ENCODE measurements at regions not wholly inside any gene's neighbourhood (a gene's known extent, or its start where the extent isn't known, plus 50 kb on each side); places are given as distances from the start of the nearest gene placed in this dataset.

DNA sequence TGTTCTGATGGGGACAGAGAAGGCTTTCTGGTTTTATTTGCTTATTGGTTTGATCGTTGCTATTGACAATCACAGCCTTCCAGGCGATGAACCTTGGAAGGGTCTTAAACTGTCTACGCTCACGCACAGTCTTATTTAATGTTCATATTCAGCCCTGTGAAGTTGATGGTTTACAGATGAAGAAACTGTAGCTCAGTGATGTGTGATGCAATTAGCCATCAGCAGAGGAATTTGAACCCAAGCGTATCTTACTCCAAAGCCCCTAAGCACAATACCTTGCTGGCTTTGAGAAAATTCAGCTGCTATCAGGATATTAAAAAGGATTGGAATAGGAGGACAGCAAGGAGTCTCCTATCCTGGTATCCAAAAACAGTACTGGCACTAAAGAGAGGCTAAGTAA, 77.1 kb upstream of the CALM2 start:
- Histone ChIP-seq H4K8ac (ENCODE audit: low read depth, low read length) (no peak overlapping the region), H3K14ac (ENCODE audit: low read length) (no peak overlapping the region), H3K9ac (ENCODE audit: low read length) (no peak overlapping the region), H2BK12ac (ENCODE audit: low read length) (no peak overlapping the region), H4K12ac (ENCODE audit: low read depth, low read length) (no peak overlapping the region), H3K23ac (ENCODE audit: low read length) (no peak overlapping the region), H3K79me2 (ENCODE audit: control insufficient read depth, insufficient read depth, low read length, poor library complexity) (no peaks in the 10 kb centered on the region), H4K91ac (ENCODE audit: low read depth, low read length) (no peak overlapping the region), H3K36me3 (ENCODE audit: control insufficient read depth in 1 of 2, insufficient read depth in 2 of 2, low read length in 2 of 2) (no peaks in the 10 kb centered on the region), H3K79me1 (ENCODE audit: low read length) (peaks cover 2% of the 10 kb centered on the region), H3K4ac (ENCODE audit: low read depth, low read length) (no peak overlapping the region), H3K4me1 (ENCODE audit: control insufficient read depth in 1 of 2, insufficient read depth in 2 of 2, low read length in 2 of 2) (peaks cover 17% of the 10 kb centered on the region in 2 experiments), H3K27ac (ENCODE audit: low read depth, low read length) (no peak overlapping the region), H3K4me2 (ENCODE audit: low read length) (no peak overlapping the region), H3K4me3 (ENCODE audit: low read depth, low read length) (no peak overlapping the region), H3K18ac (ENCODE audit: low read length) (no peak overlapping the region), H2BK5ac (ENCODE audit: low read depth, low read length, poor library complexity) (no peak overlapping the region), H2BK120ac (ENCODE audit: insufficient read depth, low read length, poor library complexity) (no peak overlapping the region), H3K27me3 (ENCODE audit: insufficient read depth, low read length) (no peaks in the 10 kb centered on the region), H2AFZ (ENCODE audit: insufficient read depth, low read length, poor library complexity) (no peak overlapping the region), H3K9me3 (ENCODE audit: insufficient read depth, low read depth, low read length) (no peaks in the 10 kb centered on the region), H2AK5ac (ENCODE audit: low read length) (no peak overlapping the region)
- no CpG with 5 or more reads among the region's 5 CpGs for WGBS (ENCODE audit: extremely low coverage, insufficient coverage, insufficient read length)
- no peak for DNase-seq

- H3K18ac ChIP-seq (ENCODE audit: low read length): no peak overlapping the region
- peaks cover 17% of the 10 kb centered on the region in 2 experiments for H3K4me1 ChIP-seq (ENCODE audit: control insufficient read depth in 1 of 2, insufficient read depth in 2 of 2, low read length in 2 of 2)
- no peak overlapping the region for H3K14ac ChIP-seq (ENCODE audit: low read length)
- no peak overlapping the region for H3K4me3 ChIP-seq (ENCODE audit: low read depth, low read length)
- H3K27me3 ChIP-seq (ENCODE audit: insufficient read depth, low read length): no peaks in the 10 kb centered on the region
- no peak overlapping the region for H3K4ac ChIP-seq (ENCODE audit: low read depth, low read length)
- H2AK5ac ChIP-seq (ENCODE audit: low read length): no peak overlapping the region
- H2BK120ac ChIP-seq (ENCODE audit: insufficient read depth, low read length, poor library complexity): no peak overlapping the region
- no CpG with 5 or more reads among the region's 3 CpGs for WGBS (ENCODE audit: extremely low coverage, insufficient coverage, insufficient read length)
- H3K4me2 ChIP-seq (ENCODE audit: low read length): no peak overlapping the region
- no peak overlapping the region for H2AFZ ChIP-seq (ENCODE audit: insufficient read depth, low read length, poor library complexity)
- H4K8ac ChIP-seq (ENCODE audit: low read depth, low read length): no peak overlapping the region
- peak overlapping the region; percentile 22 for H4K91ac ChIP-seq (ENCODE audit: low read depth, low read length)
- H3K9me3 ChIP-seq (ENCODE audit: insufficient read depth, low read depth, low read length): no peaks in the 10 kb centered on the region
- H3K27ac ChIP-seq (ENCODE audit: low read depth, low read length): no peak overlapping the region
- no peak overlapping the region for H2BK5ac ChIP-seq (ENCODE audit: low read depth, low read length, poor library complexity)
- H3K79me2 ChIP-seq (ENCODE audit: control insufficient read depth, insufficient read depth, low read length, poor library complexity): no peaks in the 10 kb centered on the region
- H3K9ac ChIP-seq (ENCODE audit: low read length): no peak overlapping the region
- H3K79me1 ChIP-seq (ENCODE audit: low read length): peaks cover 2% of the 10 kb centered on the region
- H3K36me3 ChIP-seq (ENCODE audit: control insufficient read depth in 1 of 2, insufficient read depth in 2 of 2, low read length in 2 of 2): no peaks in the 10 kb centered on the region
- H3K23ac ChIP-seq (ENCODE audit: low read length): no peak overlapping the region
- H4K12ac ChIP-seq (ENCODE audit: low read depth, low read length): no peak overlapping the region
- H2BK12ac ChIP-seq (ENCODE audit: low read length): no peak overlapping the region
- DNase-seq: no peak
Measured at GRCh38 chr2:47251404-47251675, 75.0 kb upstream of the CALM2 start.

DNA sequence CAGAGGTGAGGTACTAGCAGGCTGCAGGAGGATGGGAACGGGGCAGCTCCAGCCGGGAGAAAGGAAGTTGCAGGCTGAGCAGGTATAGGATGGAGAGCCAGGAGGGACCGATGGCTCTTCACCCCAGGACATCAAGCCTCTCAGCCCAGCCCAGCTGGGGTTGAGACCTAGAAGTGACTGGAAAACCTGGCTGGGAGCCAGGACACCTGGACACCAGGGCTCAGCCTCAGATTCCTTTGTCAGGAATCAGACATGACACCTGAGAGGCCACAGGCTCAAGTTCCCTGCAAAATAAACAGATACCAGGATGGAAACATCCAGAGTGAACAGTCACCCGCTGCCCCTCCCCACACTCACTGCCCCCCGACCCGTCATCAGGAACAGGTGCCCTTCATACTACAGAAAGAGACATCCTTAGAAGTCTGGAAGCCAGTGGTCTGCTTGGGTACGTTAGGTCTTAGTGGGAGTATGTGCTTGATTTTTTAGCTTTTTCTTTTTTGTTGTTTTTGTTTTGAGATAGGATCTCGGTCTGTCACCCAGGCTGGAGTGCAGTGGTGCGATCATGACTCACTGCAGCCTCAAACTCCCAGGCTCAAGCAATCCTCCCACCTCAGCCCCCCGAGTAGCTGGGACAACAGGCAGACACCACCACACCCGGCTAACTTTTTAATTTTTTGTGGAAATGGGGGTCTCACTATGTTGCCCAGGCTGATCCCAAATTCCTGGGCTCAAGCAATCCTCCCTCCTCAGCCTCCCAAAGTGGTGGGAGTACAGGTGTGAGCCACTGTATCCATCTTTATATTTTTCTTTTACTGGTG, 74.5 kb upstream of the CALM2 start:
- H3K4me2 ChIP-seq (ENCODE audit: low read length): no peak overlapping the region
- H3K14ac ChIP-seq (ENCODE audit: low read length): no peak overlapping the region
- H2AK5ac ChIP-seq (ENCODE audit: low read length): peak overlapping the region; percentile 61
- H3K79me1 ChIP-seq (ENCODE audit: low read length): peaks cover 2% of the 10 kb centered on the region
- no peaks in the 10 kb centered on the region for H3K79me2 ChIP-seq (ENCODE audit: control insufficient read depth, insufficient read depth, low read length, poor library complexity)
- H3K4me3 ChIP-seq (ENCODE audit: low read depth, low read length): no peak overlapping the region
- H2BK120ac ChIP-seq (ENCODE audit: insufficient read depth, low read length, poor library complexity): peak overlapping the region; percentile 79
- peak overlapping the region; percentile 44 for H2BK12ac ChIP-seq (ENCODE audit: low read length)
- H3K4me1 ChIP-seq (ENCODE audit: control insufficient read depth in 1 of 2, insufficient read depth in 2 of 2, low read length in 2 of 2): peaks cover 17% of the 10 kb centered on the region in 2 experiments
- no peak overlapping the region for H3K4ac ChIP-seq (ENCODE audit: low read depth, low read length)
- H4K91ac ChIP-seq (ENCODE audit: low read depth, low read length): peak overlapping the region; percentile 42
- no peak overlapping the region for H2BK5ac ChIP-seq (ENCODE audit: low read depth, low read length, poor library complexity)
- H3K27ac ChIP-seq (ENCODE audit: low read depth, low read length): peak overlapping the region; percentile 27
- H3K36me3 ChIP-seq (ENCODE audit: control insufficient read depth in 1 of 2, insufficient read depth in 2 of 2, low read length in 2 of 2): no peaks in the 10 kb centered on the region
- no peaks in the 10 kb centered on the region for H3K27me3 ChIP-seq (ENCODE audit: insufficient read depth, low read length)
- DNase-seq: peak; percentile 72 to 81
- no peak overlapping the region for H4K8ac ChIP-seq (ENCODE audit: low read depth, low read length)
- H4K12ac ChIP-seq (ENCODE audit: low read depth, low read length): no peak overlapping the region
- H2AFZ ChIP-seq (ENCODE audit: insufficient read depth, low read length, poor library complexity): no peak overlapping the region
- no peak overlapping the region for H3K18ac ChIP-seq (ENCODE audit: low read length)
- no peak overlapping the region for H3K23ac ChIP-seq (ENCODE audit: low read length)
- H3K9ac ChIP-seq (ENCODE audit: low read length): no peak overlapping the region
- no peaks in the 10 kb centered on the region for H3K9me3 ChIP-seq (ENCODE audit: insufficient read depth, low read depth, low read length)
- WGBS (ENCODE audit: extremely low coverage, insufficient coverage, insufficient read length): no CpG with 5 or more reads among the region's 11 CpGs

DNA sequence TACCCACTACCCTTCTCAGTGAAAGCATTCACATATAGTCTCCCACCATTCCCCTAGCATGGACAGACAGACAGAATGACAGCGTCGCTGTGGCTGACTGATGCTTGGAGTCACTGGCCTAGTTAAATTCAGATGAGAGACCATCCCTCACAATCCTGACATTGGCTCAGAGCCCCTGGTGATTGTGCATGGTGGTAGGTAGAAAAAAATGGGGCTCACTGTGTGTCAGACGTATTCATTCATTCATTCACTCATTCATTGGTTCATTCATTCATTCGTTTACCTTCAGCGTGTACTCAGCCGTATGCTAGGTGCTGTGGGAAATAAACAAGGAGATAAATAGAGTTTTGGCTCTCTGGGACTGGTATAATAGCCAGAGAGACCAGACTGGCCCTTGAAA, 73.6 kb upstream of the CALM2 start:
- H3K4me2 ChIP-seq (ENCODE audit: low read length): no peak overlapping the region

More for the DNA sequence above, 73.6 kb upstream of the CALM2 start:
- Histone ChIP-seq H3K27me3 (ENCODE audit: insufficient read depth, low read length) (no peaks in the 10 kb centered on the region), H3K79me1 (ENCODE audit: low read length) (peaks cover 2% of the 10 kb centered on the region), H3K4me3 (ENCODE audit: low read depth, low read length) (no peak overlapping the region), H3K79me2 (ENCODE audit: control insufficient read depth, insufficient read depth, low read length, poor library complexity) (no peaks in the 10 kb centered on the region), H3K27ac (ENCODE audit: low read depth, low read length) (no peak overlapping the region), H3K36me3 (ENCODE audit: control insufficient read depth in 1 of 2, insufficient read depth in 2 of 2, low read length in 2 of 2) (no peaks in the 10 kb centered on the region), H3K23ac (ENCODE audit: low read length) (no peak overlapping the region), H2BK5ac (ENCODE audit: low read depth, low read length, poor library complexity) (no peak overlapping the region), H3K14ac (ENCODE audit: low read length) (peak overlapping the region; percentile 26), H3K18ac (ENCODE audit: low read length) (no peak overlapping the region), H3K4me1 (ENCODE audit: control insufficient read depth in 1 of 2, insufficient read depth in 2 of 2, low read length in 2 of 2) (peaks cover 17% of the 10 kb centered on the region in 2 experiments), H3K4ac (ENCODE audit: low read depth, low read length) (no peak overlapping the region), H4K91ac (ENCODE audit: low read depth, low read length) (peak overlapping the region; percentile 42), H2AK5ac (ENCODE audit: low read length) (peak overlapping the region; percentile 9), H4K12ac (ENCODE audit: low read depth, low read length) (no peak overlapping the region), H3K9me3 (ENCODE audit: insufficient read depth, low read depth, low read length) (no peaks in the 10 kb centered on the region), H2BK120ac (ENCODE audit: insufficient read depth, low read length, poor library complexity) (peak overlapping the region; percentile 79), H4K8ac (ENCODE audit: low read depth, low read length) (peak overlapping the region; percentile 20), H2AFZ (ENCODE audit: insufficient read depth, low read length, poor library complexity) (no peak overlapping the region), H3K9ac (ENCODE audit: low read length) (no peak overlapping the region), H2BK12ac (ENCODE audit: low read length) (peak overlapping the region; percentile 10)
- DNase-seq: no peak
- WGBS (ENCODE audit: extremely low coverage, insufficient coverage, insufficient read length): no CpG with 5 or more reads among the region's 6 CpGs

Data from trophoblast cell (in vitro differentiated cells and primary cell).